Thyroid gland (tissue), 4 donors: ENCODE measurements at regions not wholly inside any gene's neighbourhood (a gene's known extent, or its start where the extent isn't known, plus 50 kb on each side); places are given as distances from the start of the nearest gene placed in this dataset.

ENCODE experiments used
- DNase-seq, 2 donors: peaks; one replicate each; pipeline ENCODE4 v3.0.0-alpha.2; 2019
- H3K27ac ChIP-seq, 3 donors: fragments of 200-600 bp; sonication (generic); 1 replicate in 2 of 3; 2 replicates in 1 of 3; pipeline ENCODE4 v1.5.1; 2016 to 2019; ENCODE audit warnings: mild to moderate bottlenecking in 1 of 3, moderate library complexity in 1 of 3
- H3K27me3 ChIP-seq: fragments of 200-600 bp; sonication (generic); one replicate; pipeline ENCODE4 v1.5.1; 2019
- H3K36me3 ChIP-seq, 2 donors: fragments of 200-600 bp; sonication (generic); one replicate each; pipeline ENCODE4 v1.5.1; 2016 to 2019
- H3K4me1 ChIP-seq, 2 donors: fragments of 200-600 bp; sonication (generic); one replicate each; pipeline ENCODE4 v1.5.1; 2017 to 2019
- H3K4me3 ChIP-seq, 3 donors: fragments of 200-600 bp; sonication (generic); replicated peaks in 1 of 3; 1 replicate in 2 of 3; 2 replicates in 1 of 3; pipeline ENCODE4 v1.5.1; 2016; ENCODE audit warnings: mild to moderate bottlenecking in 1 of 3
- H3K9me3 ChIP-seq: fragments of 200-600 bp; sonication (generic); one replicate; pipeline ENCODE4 v1.5.1; 2017
- POLR2A ChIP-seq, 2 donors: fragments of 450-650 bp; IDR thresholded peaks; one replicate each; pipeline ENCODE4 v1.6.1; 2017; ENCODE audit warnings: antibody characterized with exemption in 2 of 2, mild to moderate bottlenecking in 2 of 2, moderate library complexity in 1 of 2
- WGBS, 2 donors: methylation state at CpG; one replicate each; pipeline ENCODE4 v1.1.5; 2017; 5-methylcytosine and 5-hydroxymethylcytosine counted together
- intact Hi-C: fragments of 100-400 bp; cut with DNase I; formaldehyde crosslinking; loops from one replicate; pipeline ENCODE4 v1.15.1; 2023
- TF ChIP-seq, protein P1 (sequence below), 6 experiments: fragments of 200-600 bp in 3 of 6; fragments of 450-650 bp in 3 of 6; sonication (generic) in 3 of 6; IDR thresholded peaks; one replicate each; pipeline ENCODE4 v1.5.1; 2016 to 2019; ENCODE audit warnings: antibody characterized with exemption in 6 of 6, mild to moderate bottlenecking in 2 of 6, inconsistent platforms in 1 of 6, moderate library complexity in 1 of 6

DNA sequence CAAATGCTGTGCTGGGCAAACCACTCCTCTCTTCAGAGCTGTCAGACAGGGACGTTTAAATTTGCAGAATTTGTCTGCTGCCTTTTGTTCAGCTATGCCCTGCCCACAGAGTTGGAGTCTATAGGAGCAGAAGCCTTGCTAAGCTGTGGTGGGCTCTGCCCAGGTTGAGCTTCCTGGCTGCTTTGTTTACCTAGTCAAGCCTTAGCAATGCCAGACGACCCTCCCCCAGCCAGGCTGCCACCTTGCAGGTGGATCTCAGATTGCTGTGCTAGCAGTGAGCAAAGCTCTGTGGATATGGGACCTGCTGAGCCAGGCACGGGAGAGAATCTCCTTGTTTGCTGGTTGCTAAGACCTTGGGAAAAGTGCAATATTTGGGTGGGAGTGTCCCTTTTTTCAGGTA lies 314.9 kb downstream of the NNT start:
- intact Hi-C loops, result no loop called here
- Histone ChIP-seq H3K27ac (no peak overlapping the region), H3K27me3 (no peaks in the 10 kb centered on the region), H3K4me1 (no peaks in the 10 kb centered on the region), H3K4me3 (no peak overlapping the region), H3K9me3 (no peaks in the 10 kb centered on the region), H3K36me3 (no peaks in the 10 kb centered on the region)
- TF ChIP-seq, protein P1, sequence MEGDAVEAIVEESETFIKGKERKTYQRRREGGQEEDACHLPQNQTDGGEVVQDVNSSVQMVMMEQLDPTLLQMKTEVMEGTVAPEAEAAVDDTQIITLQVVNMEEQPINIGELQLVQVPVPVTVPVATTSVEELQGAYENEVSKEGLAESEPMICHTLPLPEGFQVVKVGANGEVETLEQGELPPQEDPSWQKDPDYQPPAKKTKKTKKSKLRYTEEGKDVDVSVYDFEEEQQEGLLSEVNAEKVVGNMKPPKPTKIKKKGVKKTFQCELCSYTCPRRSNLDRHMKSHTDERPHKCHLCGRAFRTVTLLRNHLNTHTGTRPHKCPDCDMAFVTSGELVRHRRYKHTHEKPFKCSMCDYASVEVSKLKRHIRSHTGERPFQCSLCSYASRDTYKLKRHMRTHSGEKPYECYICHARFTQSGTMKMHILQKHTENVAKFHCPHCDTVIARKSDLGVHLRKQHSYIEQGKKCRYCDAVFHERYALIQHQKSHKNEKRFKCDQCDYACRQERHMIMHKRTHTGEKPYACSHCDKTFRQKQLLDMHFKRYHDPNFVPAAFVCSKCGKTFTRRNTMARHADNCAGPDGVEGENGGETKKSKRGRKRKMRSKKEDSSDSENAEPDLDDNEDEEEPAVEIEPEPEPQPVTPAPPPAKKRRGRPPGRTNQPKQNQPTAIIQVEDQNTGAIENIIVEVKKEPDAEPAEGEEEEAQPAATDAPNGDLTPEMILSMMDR (IDR thresholded peaks at IDR 0.05), result no peak
- TF ChIP-seq POLR2A (IDR thresholded peaks at IDR 0.05), result no peak
- WGBS, 2 donors, result 60% methylated on average over 2 of the region's 3 CpGs; no CpG with 5 or more reads in 1 of the 2 donors
- DNase-seq, result no peak

DNA sequence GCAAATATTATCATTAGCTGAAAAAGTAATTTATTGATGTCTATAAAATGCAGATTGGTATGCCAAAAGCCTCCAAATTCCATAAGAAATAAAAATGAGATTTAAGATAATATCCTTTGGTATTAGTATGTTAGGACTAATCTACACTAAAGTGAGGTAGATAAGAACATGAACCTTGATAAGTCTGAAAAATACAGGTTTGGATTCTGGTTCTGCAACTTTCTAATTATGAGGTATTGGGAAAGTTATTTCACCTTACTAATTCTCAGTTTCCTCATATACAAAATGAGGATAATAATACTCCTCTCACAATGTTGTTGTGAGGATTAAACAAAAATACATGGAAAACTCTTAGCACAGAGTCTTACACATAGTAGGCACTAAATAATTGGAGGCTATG lies 300.1 kb downstream of the NNT start:
- H3K36me3 ChIP-seq, result no peaks in the 10 kb centered on the region
- H3K4me1 ChIP-seq, result no peaks in the 10 kb centered on the region
- intact Hi-C loops, result no loop called here
- H3K9me3 ChIP-seq, result no peaks in the 10 kb centered on the region
- no peak for DNase-seq
- no peaks in the 10 kb centered on the region for H3K27me3 ChIP-seq
- TF ChIP-seq POLR2A (IDR thresholded peaks at IDR 0.05), result no peak
- TF ChIP-seq, protein P1 (IDR thresholded peaks at IDR 0.05), result no peak
- no peak overlapping the region for H3K27ac ChIP-seq
- no peak overlapping the region for H3K4me3 ChIP-seq

DNA sequence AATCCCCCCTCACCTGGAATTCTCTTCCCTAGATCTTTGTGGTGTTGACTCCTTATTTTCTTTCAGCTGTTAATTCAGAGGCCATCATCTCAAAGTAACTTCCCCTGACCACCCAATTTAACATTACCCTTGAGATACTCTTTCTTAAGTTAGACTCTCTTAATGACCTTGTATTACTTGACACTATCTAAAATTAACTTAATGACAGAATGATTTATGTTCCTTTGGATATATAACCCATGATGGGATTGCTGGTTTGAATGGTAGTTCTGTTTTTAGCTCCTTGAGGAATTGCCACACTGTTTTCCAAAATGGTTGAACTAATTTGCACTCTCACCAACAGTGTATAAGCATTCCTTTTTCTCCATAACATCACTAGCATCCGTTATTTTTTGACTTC lies 298.0 kb downstream of the NNT start:
- TF ChIP-seq POLR2A (IDR thresholded peaks at IDR 0.05), result no peak
- TF ChIP-seq, protein P1 (IDR thresholded peaks at IDR 0.05), result no peak
- DNase-seq, result no peak
- 85 to 89% methylated on average over 1 of the region's 1 CpG for WGBS, 2 donors
- no peaks in the 10 kb centered on the region for H3K4me1 ChIP-seq
- intact Hi-C loops, result no loop called here
- no peaks in the 10 kb centered on the region for H3K27me3 ChIP-seq
- no peaks in the 10 kb centered on the region for H3K9me3 ChIP-seq
- H3K27ac ChIP-seq, result no peak overlapping the region
- H3K36me3 ChIP-seq, result no peaks in the 10 kb centered on the region
- no peak overlapping the region for H3K4me3 ChIP-seq

DNA sequence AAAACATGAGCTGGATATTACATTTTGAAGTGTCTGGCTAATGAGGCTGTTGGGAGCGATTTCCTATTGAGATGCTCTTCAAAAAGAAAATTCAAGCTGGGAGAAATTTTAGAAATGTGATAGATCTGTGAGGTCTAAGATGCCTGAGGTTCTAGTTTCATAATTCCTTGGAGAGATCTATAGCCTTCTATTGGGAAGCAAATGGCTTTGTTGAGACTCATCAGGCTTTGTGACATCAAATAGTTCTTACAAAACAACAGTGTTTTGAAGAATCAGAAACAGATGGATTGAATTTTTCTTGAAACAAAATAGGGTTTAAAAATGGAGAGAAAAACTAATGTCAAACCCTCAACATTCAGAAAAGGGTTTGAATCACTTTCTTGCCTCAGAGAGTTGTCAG lies 292.9 kb downstream of the NNT start:
- no peaks in the 10 kb centered on the region for H3K4me1 ChIP-seq
- 91 to 93% methylated on average over 1 of the region's 1 CpG for WGBS, 2 donors
- no peaks in the 10 kb centered on the region for H3K9me3 ChIP-seq
- no peak overlapping the region for H3K27ac ChIP-seq
- DNase-seq, result no peak
- intact Hi-C loops, result no loop called here
- H3K27me3 ChIP-seq, result no peaks in the 10 kb centered on the region
- no peaks in the 10 kb centered on the region for H3K36me3 ChIP-seq
- no peak overlapping the region for H3K4me3 ChIP-seq
- no peak for TF ChIP-seq POLR2A (IDR thresholded peaks at IDR 0.05)

DNA sequence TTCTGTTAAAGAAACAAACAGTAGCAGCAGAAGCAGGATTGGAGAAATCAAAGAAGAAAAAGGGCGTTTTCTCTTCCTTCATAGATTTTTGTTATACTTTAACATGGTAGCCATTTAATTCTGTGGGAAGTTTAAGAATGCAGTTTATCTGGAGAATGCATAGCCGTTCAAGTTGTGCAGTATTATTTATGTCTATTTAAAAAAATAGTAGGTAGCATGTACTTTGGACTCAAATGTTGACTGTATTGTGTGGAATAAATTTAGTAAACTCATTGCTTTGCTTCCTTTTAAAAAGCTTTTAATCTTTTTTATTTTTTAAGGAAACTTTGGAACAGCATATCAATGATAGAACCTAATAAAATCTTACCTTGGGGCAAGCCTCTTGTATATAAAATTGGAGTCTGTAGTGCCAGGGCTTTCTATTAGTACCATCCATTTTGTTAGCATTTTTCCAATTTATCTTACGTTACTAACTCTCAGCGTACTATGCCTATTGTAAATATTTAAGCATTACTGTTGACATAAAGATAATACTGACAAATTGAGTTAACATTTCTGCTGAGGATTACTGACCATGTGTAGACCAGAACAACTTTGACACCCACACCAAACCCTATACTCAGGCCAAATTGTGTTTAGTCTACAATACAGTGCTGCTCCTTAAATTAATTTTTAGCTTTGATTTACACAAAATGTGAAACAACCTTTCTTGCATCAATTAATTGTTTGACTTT lies 291.1 kb downstream of the NNT start:
- intact Hi-C loops, result no loop called here
- no peaks in the 10 kb centered on the region for H3K9me3 ChIP-seq
- H3K4me1 ChIP-seq, result no peaks in the 10 kb centered on the region
- H3K36me3 ChIP-seq, result no peaks in the 10 kb centered on the region
- H3K4me3 ChIP-seq, result no peak overlapping the region
- H3K27me3 ChIP-seq, result no peaks in the 10 kb centered on the region
- TF ChIP-seq, protein P1 (IDR thresholded peaks at IDR 0.05), result no peak
- no peak for TF ChIP-seq POLR2A (IDR thresholded peaks at IDR 0.05)
- WGBS, 2 donors, result 81 to 83% methylated on average over 4 of the region's 4 CpGs
- no peak for DNase-seq
- H3K27ac ChIP-seq, result no peak overlapping the region
